Psoas muscle (tissue), 7 donors: ENCODE measurements at regions not wholly inside any gene's neighbourhood (a gene's known extent, or its start where the extent isn't known, plus 50 kb on each side); places are given as distances from the start of the nearest gene placed in this dataset.
"Not testable (repeated sequence)": the region's sequence is repeated elsewhere in the genome, so short reads cannot be mapped to it uniquely, and the experiment has no call there.

Experiments used
- ATAC-seq, 4 donors: fragments of 200-7000 bp; cut with Tn5 transposase; one replicate each; pipeline ENCODE4 v1.9.1; 2020; ENCODE audit warnings: moderate library complexity in 3 of 4, mild to moderate bottlenecking in 2 of 4
- DNase-seq, 2 donors: peaks; one replicate each; pipeline ENCODE4 v3.0.0-alpha.2; 2020
- H3K27ac ChIP-seq: fragments of 200-600 bp; one replicate; pipeline ENCODE4 v1.8.0; 2022
- H3K27me3 ChIP-seq, 3 donors: fragments of 200-600 bp in 1 of 3; one replicate each; pipeline versions ENCODE4 v1.6.1 to v1.8.0; 2013 to 2022; ENCODE audit warnings: low read length in 2 of 3, mild to moderate bottlenecking in 2 of 3, moderate library complexity in 1 of 3; ENCODE audit not compliant: insufficient read depth in 3 of 3
- H3K36me3 ChIP-seq, 2 donors: fragments of 200-600 bp in 1 of 2; one replicate each; pipeline versions ENCODE4 v1.6.1 to v1.8.0; 2013 to 2022; ENCODE audit warnings: low read depth in 1 of 2, mild to moderate bottlenecking in 1 of 2, moderate library complexity in 1 of 2; ENCODE audit not compliant: insufficient read depth in 1 of 2
- H3K4me1 ChIP-seq: fragments of 200-600 bp; one replicate; pipeline ENCODE4 v1.8.0; 2022
- H3K4me3 ChIP-seq: fragments of 200-600 bp; one replicate; pipeline ENCODE4 v1.8.0; 2022; ENCODE audit warnings: mild to moderate bottlenecking
- H3K9me3 ChIP-seq: fragments of 200-600 bp; one replicate; pipeline ENCODE4 v1.8.0; 2022
- WGBS, 3 donors: extraction: QIAGEN DNeasy Blood & Tissue Kit; methylation state at CpG; one replicate each; pipeline versions ENCODE4 v1.1.6 to v1.1.7; 2013; 5-methylcytosine and 5-hydroxymethylcytosine counted together
- intact Hi-C, 2 donors: fragments of 100-400 bp; cut with DNase I; formaldehyde crosslinking; loops; one replicate each; pipeline versions ENCODE4 v1.11.0 to v1.14.2; 2022
- TF ChIP-seq, protein P1 (sequence below): fragments of 200-600 bp; IDR thresholded peaks from one replicate; pipeline ENCODE4 v1.8.0; 2022; ENCODE audit warnings: antibody characterized with exemption
- donor health status: healthy with polysubstance abuse.
- donor health status: DM: no; HTN: no; CAD: no; lungs with moderate emphysema.
- donor health status: Bipolar disorder and iron deficiency.
- donor health status: healthy.
- donor health status: DM: yes; HTN: yes; CAD: no.
- donor health status: DM: no; HTN: no; CAD: no.
- donor health status: DM: yes; HTN: yes; CAD: no.

DNA sequence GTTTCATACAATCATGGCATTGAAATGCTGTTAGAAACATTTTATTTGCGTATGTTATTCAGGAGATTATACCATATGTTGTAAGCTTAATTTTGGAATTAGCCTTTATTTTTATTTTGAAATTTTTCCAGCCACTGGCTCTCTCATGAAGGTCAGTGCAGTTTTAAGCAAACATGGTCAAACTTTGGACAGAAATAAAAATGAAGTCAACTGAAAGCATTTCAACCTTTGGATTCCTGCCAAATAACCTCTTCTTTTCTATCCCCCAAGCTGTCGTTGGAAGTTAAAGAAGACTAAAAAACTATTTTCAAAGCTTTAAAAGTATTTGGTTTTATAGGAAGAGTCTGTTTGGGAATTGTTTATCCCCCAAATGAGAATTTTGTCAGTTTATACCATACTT is 846.6 kb downstream of the MCTP2 start:
- intact Hi-C loops, result no loop called here

DNA sequence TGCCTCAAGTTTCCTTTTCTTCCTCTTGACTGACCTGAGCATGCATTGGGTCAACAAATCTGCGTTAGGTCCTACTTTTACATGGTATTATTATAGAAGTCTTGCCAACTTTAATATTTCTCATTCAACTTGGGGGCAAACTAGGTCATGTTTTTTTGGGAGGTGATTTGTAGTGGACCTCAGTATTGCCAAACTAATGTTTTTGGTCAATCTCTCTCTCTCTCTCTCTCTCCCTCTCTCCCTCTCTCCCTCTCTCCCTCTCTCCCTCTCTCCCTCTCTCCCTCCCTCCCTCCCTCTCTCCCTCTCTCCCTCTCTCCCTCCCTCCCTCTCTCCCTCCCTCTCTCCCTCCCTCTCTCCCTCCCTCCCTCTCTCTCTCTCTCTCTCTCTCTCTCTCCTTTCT is 848.9 kb downstream of the MCTP2 start:
- DNase-seq, H3K36me3 ChIP-seq, H3K27ac ChIP-seq, intact Hi-C loops, H3K9me3 ChIP-seq, ATAC-seq, H3K4me3 ChIP-seq, H3K27me3 ChIP-seq, H3K4me1 ChIP-seq: not testable (repeated sequence)
- WGBS, 3 donors, result 75 to 81% (median 81%) methylated on average over 1 of the region's 1 CpG

More for the DNA sequence above, 846.6 kb downstream of the MCTP2 start:
- Histone ChIP-seq H3K27ac (no peak overlapping the region), H3K36me3 (no peaks in the 10 kb centered on the region), H3K27me3 (no peaks in the 10 kb centered on the region), H3K4me1 (no peaks in the 10 kb centered on the region), H3K4me3 (no peak overlapping the region), H3K9me3 (no peaks in the 10 kb centered on the region)
- TF ChIP-seq, protein P1, sequence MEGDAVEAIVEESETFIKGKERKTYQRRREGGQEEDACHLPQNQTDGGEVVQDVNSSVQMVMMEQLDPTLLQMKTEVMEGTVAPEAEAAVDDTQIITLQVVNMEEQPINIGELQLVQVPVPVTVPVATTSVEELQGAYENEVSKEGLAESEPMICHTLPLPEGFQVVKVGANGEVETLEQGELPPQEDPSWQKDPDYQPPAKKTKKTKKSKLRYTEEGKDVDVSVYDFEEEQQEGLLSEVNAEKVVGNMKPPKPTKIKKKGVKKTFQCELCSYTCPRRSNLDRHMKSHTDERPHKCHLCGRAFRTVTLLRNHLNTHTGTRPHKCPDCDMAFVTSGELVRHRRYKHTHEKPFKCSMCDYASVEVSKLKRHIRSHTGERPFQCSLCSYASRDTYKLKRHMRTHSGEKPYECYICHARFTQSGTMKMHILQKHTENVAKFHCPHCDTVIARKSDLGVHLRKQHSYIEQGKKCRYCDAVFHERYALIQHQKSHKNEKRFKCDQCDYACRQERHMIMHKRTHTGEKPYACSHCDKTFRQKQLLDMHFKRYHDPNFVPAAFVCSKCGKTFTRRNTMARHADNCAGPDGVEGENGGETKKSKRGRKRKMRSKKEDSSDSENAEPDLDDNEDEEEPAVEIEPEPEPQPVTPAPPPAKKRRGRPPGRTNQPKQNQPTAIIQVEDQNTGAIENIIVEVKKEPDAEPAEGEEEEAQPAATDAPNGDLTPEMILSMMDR, result no peak
- DNase-seq, result no peak
- ATAC-seq, result no peak
- 36 to 45% (median 43%) methylated on average over 2 of the region's 2 CpGs for WGBS, 3 donors

DNA sequence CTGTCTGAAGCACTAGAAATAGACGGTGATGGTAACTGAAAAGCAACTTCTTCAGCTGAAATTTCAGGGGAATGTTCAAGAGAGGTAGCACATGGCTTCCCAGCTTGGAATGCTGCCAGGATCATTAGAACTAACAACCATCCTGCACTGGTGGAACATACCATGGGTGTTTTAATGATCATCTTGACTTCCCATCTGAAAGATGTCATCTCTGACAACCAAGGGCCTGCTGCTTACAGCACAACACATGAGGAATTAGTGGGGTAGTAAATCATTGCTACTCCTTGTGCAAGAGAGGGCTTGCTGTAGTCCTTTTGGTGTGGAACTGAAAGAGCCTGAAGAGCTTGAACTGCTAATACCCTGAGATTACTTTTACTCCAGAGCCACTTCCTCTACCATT is 853.7 kb downstream of the MCTP2 start:
- Histone ChIP-seq H3K9me3 (no peaks in the 10 kb centered on the region), H3K36me3 (no peaks in the 10 kb centered on the region), H3K4me1 (no peaks in the 10 kb centered on the region), H3K27me3 (no peaks in the 10 kb centered on the region), H3K4me3 (no peak overlapping the region), H3K27ac (no peak overlapping the region)
- ATAC-seq (no peak), DNase-seq (no peak)
- TF ChIP-seq, protein P1, result no peak
- WGBS, 3 donors, result 31 to 40% (median 33%) methylated on average over 1 of the region's 1 CpG
- intact Hi-C loops, result no loop called here

DNA sequence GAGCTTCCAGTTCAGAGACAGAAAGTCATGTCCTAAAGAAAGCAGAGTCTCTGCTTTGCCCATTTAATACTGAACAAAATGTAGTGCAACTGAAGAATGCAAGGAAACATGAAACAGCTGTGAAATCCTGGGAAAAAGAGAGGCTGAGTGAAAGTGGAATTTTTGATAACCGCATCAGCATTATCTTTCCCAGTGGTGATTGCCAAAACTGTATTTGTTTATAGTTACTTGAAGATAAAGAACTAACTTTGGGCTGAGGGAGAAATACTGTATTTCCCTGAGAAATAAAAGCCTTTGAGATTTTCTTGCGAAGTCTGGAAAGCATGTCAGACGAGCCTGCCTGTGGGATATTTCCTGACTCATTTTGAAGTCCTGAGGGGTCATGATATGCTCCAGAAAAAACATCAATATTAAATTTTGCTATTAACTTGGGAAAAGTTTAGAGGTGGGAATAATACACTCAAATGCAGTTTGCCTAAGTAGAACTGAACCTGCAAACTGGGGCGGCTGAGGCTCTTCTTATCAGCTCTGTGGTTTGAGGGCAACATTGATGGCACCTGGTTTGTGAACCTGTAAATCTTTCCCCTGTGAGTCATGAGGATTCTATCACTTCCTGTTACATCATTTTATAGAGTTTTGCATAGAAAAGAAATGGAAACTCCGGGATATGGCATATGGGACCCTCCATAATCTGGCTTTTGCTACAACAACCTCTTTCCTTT is 855.3 kb downstream of the MCTP2 start:
- 35 to 40% (median 40%) methylated on average over 5 of the region's 5 CpGs for WGBS, 3 donors
- H3K27ac ChIP-seq, result no peak overlapping the region
- no peak for ATAC-seq
- H3K4me3 ChIP-seq, result no peak overlapping the region
- TF ChIP-seq, protein P1, result no peak
- intact Hi-C loops, result no loop called here
- no peaks in the 10 kb centered on the region for H3K9me3 ChIP-seq
- DNase-seq, result no peak
- no peaks in the 10 kb centered on the region for H3K4me1 ChIP-seq
- H3K36me3 ChIP-seq, result no peaks in the 10 kb centered on the region
- H3K27me3 ChIP-seq, result no peaks in the 10 kb centered on the region

DNA sequence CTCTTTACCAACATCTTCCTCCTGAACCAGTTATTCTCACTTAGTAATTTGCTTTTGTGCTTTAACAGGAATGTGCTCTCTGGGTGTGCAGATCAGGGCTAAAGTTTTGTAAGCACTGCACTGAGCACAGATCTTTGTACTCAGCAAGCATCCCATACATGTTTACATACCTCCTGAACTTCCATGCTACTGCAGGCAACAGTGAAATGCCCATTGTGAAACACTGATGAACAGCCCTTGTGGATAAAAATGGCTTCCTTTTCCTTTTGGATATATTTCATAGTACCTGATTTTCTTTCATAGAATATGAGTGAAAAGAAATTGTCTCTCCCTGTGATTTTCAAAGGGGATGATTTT is 855.9 kb downstream of the MCTP2 start:
- TF ChIP-seq, protein P1, result no peak
- no peak overlapping the region for H3K27ac ChIP-seq

More for the DNA sequence above, 855.9 kb downstream of the MCTP2 start:
- H3K4me1 ChIP-seq, result no peaks in the 10 kb centered on the region
- H3K4me3 ChIP-seq, result no peak overlapping the region
- H3K36me3 ChIP-seq, result no peaks in the 10 kb centered on the region
- no peaks in the 10 kb centered on the region for H3K9me3 ChIP-seq
- intact Hi-C loops, result no loop called here
- no peaks in the 10 kb centered on the region for H3K27me3 ChIP-seq
- no peak for DNase-seq
- ATAC-seq, result no peak
